ENCODE measurements at regions not wholly inside any gene's neighbourhood (a gene's known extent, or its start where the extent isn't known, plus 50 kb on each side); places are given as distances from the start of the nearest gene placed in this dataset.

GRCh38 chr3:141682921-141683320 is 55.2 kb upstream of the RNF7 start:
- intact Hi-C loops (cut with micrococcal nuclease): no loop called here
- TF ChIP-seq CTCF (IDR thresholded peaks at IDR 0.05): no peak
- no peak for DNase-seq
- Mint-ChIP-seq H3K27me3 (no peaks in the 10 kb centered on the region), H3K4me1 (ENCODE audit: low read depth) (peaks cover 16% of the 10 kb centered on the region), H3K9me3 (no peaks in the 10 kb centered on the region), H3K4me3 (no peak overlapping the region), H3K36me3 (ENCODE audit: low read depth) (no peaks in the 10 kb centered on the region), H3K27ac (no peak overlapping the region)
- CTCF ChIA-PET: no interaction called here
- POLR2A ChIA-PET: no interaction called here
- no peak for ATAC-seq

GRCh38 chr3:141684758-141685157 is 53.3 kb upstream of the RNF7 start:
- Mint-ChIP-seq H3K9me3 (no peaks in the 10 kb centered on the region), H3K36me3 (ENCODE audit: low read depth) (no peaks in the 10 kb centered on the region), H3K27me3 (no peaks in the 10 kb centered on the region), H3K27ac (no peak overlapping the region), H3K4me3 (no peak overlapping the region), H3K4me1 (ENCODE audit: low read depth) (peaks cover 16% of the 10 kb centered on the region)
- TF ChIP-seq CTCF (IDR thresholded peaks at IDR 0.05): no peak
- ATAC-seq (no peak), DNase-seq (no peak)
- CTCF ChIA-PET: no interaction called here
- POLR2A ChIA-PET: interaction anchor here (0.7 kb wide), 1 partner anchor 194 kb away, joined by 4 read pairs; no protein-coding TSS in a partner anchor
- intact Hi-C loops (cut with micrococcal nuclease): no loop called here

- H3K9me3 Mint-ChIP-seq: no peaks in the 10 kb centered on the region
- H3K4me3 Mint-ChIP-seq: peak overlapping the region; percentile 56
- intact Hi-C loops (cut with micrococcal nuclease): no loop called here
- DNase-seq: no peak
- H3K4me1 Mint-ChIP-seq (ENCODE audit: low read depth): peaks cover 8% of the 10 kb centered on the region
- POLR2A ChIA-PET: no interaction called here
- H3K27ac Mint-ChIP-seq: peak overlapping the region; percentile 53
- peak; percentile 51 for ATAC-seq
- no peaks in the 10 kb centered on the region for H3K27me3 Mint-ChIP-seq
- TF ChIP-seq CTCF (IDR thresholded peaks at IDR 0.05): no peak
- CTCF ChIA-PET: no interaction called here
- no peaks in the 10 kb centered on the region for H3K36me3 Mint-ChIP-seq (ENCODE audit: low read depth)
Observed at GRCh38 chr3:141686466-141687291, 51.4 kb upstream of the RNF7 start.
